Femur (tissue), 1 donor: ENCODE measurements at regions not wholly inside any gene's neighbourhood (a gene's known extent, or its start where the extent isn't known, plus 50 kb on each side); places are given as distances from the start of the nearest gene placed in this dataset.
"Not testable (repeated sequence)": the region's sequence is repeated elsewhere in the genome, so short reads cannot be mapped to it uniquely, and the experiment has no call there.

ENCODE experiments used
- DNase-seq: peaks from one replicate; pipeline ENCODE4 v3.0.0-alpha.2; 2017

DNA sequence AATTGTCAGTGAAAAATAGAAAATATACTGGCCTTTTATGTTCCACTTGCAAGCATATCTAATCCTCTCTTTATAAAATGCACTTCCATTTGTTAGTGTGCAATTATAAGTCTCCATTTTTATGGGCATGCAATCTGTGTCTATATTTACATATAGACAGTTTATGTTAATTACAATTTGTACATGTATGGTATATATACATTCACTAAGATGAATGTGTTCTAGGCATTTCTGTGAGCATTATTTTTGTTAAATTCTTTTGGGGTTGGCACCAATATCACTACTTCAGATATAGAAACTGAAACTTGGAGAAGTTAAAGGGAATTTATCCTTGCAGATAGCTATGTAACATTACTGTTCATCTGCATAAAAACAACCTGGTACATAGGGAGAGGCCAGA, 470.8 kb upstream of the LMO3 start:
- no peak for DNase-seq

DNA sequence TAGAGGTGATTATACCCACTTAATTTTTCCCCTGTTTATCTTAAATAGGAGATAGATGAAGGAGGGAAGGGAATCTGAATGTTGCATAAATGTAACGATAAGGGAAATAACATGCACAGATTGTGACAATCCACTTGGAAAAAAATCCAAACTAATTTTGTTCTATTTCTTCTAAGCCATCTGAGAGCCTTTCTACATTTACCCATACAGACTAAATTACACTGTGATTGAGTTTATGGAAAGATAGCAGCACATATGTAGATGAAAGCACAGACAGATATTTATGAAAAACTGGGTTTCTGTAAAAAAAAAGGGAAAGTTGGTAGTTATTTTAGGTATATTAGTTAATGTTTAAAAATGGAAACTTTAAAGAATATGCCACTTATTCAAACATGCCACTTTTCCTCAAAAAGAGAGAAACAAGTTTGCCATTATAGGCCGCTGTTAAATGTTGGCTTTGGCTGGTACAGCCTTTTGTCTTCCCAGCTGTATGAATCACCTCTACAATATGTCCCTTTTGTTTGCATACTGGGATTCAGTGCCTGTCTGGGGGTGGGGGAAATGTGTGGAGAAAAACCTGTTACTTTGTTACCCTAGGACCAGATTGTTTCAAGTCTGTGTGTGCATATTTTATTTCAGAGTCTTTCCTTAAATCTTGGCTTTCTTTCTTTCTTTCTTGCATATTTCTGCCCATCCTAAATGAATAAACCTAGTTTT, 470.2 kb upstream of the LMO3 start:
- no peak for DNase-seq

DNA sequence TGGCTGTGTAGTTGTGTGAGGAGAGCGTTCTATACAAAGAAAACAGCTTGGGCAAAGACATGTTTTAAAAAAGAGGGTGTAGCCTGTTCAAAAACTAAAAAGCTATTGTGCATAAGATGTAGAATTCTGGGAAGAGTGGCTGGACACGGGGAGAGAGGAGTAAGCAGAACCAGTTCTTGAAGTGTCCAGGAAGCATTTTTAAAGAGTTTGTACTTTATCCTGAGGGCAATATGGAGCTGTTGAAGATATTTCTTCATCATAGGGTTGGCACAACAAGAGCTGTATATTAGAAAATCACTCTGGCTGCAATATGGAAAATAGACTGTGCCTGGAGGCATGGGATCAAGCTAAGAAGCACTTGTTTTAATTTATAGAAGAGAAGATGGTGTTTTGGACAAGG, 458.9 kb upstream of the LMO3 start:
- DNase-seq = no peak

DNA sequence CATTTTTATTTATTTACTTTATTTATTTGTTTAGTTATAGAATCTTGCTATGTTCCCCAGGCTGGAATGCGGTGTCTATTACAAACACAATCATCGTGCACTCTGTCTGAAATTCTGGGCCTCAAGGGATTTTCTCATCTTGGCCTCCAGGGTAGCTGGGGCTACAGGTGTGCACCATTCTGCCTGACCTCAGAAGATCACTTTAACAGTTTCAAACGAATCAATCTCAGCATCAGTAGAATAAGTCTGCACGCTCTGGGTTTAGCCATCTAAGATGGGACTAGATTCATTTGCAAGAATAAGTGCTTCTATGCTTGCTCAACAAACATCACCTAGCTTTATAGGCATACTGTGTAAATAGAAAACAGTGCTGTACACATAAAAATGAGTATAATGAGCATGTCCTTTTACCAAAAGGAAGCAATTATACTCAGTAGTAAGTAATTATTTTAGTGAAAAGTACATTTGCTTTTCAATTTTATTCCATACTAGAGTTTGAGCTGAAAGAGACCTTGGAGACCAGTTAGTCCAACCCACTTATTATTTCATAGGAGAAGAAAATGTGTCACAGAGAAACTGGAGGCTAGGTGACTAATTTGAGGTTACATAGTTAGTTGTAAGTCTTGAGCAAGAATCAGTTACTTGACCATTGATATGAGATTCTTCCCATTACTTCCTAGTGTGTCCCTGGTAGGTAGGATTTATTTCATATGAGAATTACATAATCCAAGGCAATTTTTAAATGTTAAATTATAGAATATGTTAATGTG, 456.5 kb upstream of the LMO3 start:
- no peak for DNase-seq

DNA sequence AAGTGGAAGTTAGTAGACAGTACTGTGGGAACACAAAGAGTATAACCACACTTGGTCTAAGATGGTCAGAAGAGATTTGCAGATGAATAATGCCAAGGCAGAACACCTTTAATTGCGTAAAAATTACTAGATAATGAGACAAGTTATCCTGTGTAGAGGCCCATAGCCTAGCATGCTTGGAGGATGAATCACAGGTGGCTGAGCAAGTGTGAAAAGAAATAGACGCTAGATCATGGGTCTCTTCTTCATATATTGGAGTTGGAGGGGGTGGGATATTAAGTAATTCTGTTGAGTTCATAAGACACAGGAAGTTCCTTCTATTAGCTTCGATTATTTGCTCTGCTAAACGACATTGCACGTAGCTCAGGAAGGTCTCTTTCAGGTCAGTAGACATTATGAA, 454.3 kb upstream of the LMO3 start:
- DNase-seq = no peak

DNA sequence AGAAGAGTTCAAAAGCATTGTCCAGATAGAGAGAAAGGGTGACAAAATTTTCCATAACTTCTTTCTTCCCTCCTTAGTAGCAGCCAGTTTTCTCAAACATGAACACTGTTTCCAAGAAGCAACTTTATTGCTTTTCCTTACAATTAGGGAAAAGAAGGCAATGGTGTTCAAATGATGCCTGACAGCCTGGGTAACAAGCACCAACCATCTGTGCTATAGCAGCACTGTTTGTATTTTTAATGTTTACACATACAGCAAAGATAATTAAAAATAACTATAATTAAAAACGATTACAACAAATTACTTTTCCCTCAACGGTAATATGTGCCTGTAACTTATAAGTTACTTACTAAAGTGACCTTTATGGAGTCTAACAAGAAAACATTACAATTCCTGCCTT, 450.6 kb upstream of the LMO3 start:
- no peak for DNase-seq

DNA sequence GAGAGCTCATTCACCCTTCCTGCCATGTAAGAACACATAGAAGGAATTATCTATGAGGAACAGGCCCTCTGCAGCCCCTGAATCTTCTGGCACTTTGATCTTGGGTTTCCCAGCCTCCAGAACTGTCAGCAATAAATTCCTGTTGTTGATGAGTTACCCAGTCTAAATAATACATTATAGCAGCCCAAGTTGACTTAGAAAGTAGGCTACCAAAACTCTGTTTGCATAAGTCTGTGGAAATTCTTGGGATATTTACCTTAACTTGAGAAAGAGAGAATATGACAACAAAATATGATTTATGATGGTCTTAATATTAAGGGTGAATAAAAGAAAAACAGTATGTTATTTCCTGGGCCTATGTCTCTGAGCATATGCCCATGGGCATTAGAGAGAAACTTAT, 433.0 kb upstream of the LMO3 start:
- no peak for DNase-seq

DNA sequence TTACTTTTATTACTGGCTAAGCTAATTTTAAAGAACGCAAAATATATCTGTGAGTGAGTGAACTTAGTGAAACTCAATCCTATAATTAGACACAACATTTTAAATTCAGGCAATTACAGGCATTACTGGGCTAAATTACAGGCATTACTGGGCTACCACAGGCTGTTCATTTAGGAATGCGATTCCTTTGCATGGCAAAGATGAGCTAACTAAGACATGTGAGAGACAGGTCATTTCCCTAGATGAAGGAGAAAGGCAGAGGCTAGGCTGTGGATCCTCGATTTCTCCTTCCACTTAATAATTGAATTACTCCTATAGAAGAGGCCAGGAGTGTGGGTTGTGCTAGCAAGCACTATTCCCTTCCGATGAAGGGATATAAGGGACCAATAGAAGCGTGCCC, 429.4 kb upstream of the LMO3 start:
- DNase-seq = no peak

DNA sequence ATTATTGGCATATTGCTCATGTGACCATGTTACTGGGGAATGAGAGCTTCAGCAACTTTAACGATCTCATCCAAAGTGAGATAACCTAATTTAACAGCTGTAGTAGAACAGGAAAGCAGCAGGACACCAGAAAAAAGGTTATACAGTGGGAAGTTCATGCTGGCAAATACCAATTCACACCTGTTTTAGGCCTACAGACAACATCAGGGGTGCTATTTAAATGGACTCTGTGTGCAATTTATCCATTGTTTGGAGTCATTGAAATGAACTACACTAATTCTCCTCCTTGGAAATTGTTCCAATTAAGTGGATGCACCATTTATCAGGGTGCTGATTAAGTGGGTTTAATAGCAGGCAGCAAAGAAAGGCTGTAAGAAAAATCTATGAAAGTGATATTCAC, 424.4 kb upstream of the LMO3 start:
- DNase-seq = no peak

DNA sequence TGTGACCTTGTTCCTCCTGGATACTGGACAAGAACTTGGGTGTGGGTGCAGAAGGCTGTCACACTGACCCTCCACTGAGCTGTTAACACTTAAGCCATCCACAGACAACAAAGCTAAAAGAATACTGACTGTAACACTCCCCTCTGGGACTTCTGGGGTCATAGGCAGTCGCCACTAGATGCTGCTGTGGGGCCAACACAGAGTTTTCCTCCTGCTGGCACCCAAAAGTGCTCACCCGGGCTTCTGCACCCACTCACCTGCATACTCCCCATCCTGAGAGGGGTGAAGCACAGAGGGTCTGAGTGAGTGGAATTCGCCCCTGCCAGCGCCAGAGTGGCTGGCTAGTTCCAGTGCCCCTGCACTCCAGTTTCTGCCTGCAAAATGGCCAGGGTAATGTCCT, 422.4 kb upstream of the LMO3 start:
- DNase-seq = no peak

DNA sequence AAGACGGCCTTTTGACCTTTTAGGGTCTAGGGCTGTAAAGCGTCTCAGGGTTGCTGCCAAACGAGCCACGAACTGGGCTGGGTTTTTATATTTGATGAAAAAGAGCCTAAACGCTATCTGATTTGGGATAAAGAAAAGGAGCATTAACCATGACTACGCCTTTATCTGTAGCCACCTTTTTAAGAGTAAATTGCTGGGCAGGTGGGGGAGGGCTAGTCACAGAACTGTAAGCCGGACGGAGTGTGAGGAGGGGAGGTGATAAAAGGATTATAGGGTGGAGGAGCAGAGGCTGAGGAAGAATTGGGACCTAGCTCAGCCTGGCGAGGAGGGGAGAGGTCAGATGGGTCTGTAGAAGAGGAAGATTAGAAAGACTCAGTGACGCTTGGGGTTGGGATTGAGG, 419.5 kb upstream of the LMO3 start:
- not testable (repeated sequence) for DNase-seq

DNA sequence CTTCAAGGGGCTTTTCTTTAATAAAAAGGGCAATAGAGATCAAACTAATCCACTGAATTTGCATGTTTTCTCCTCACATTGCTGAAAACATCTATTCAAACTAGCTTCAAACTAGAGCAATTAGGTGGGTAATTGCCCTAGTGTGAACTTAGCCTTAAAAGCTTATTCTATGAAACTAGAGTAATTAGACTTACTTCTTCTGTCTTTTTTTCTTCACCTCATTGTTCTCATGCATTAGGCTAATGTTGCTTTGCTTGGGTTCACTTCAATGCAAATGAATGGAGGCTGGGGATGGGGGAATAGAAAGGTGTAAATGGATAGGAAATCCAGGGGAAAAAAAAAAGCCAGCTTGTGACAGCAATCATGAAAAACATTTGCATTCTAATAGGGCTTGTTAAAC, 414.8 kb upstream of the LMO3 start:
- DNase-seq = no peak

DNA sequence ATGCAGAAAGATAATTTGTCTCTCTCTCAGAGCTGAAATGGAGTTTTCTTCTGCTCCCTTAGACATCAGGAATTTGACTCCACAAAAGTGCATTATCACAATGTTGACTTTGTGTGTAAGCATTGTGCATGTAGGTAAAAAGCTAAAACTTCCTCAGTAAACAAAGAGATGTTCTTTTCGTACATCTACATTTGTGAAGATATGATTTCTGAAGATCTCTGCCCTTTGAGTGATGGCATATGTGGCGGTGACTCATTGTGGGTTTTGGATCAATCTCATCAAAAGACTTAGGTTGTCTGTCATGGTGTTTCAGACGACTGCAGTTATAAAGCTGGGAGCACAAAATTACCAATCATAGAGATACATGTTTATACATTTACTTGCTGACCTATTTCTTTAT, 411.4 kb upstream of the LMO3 start:
- no peak for DNase-seq

DNA sequence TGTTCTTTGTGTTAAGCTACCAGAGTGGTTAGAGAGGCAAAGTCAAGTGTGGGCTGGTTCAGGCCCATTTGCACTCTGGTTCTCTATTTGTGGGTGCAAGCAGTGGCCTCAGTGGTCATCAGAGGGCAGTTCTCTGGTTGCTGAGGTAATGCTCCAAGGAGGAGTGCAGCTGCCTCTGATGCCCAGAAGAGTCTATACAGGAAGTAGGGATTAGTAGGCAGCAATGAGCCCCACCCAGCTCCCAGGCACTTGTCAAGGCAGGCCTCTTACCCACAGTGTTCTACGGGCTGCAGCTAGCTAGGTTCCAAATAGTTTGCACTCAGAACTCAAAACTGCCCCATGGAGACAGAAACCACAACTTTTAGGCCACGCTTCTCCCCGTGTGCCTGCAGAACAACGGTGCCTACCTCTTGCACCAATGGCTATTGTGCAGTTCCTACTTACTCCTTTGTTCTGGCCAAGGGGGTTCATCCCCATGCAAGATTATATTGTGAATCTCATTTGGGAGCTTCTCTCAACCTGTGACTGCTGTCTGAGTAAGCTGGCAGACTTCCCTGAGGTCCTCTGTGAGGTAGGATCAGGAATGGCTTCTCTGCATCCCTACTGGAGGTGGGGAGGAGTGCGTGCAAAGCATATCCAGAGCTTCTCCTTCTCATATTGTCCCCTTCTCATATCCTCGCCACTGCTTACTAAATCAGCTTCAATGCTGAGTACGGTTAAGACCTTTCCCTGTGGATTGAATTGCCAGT, 410.3 kb upstream of the LMO3 start:
- no peak for DNase-seq

DNA sequence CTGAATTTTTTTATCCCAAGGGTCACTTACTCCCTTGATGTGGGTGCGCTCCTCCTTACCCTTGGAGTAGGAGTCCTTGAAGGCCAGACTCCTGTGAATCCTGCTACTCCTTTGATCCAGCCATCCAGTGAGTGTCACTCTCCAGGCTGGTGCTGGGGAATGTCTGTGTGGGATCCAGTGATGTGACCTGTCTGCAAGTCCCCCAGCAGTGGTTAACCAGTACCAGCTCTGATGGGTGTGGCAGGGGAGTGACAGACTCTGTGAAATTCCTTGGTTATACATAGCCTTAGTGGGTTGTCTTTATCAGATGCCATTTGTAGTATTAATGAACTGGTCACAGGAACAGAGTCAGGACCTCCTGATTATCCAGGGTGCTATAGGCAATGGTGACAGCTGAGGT, 409.5 kb upstream of the LMO3 start:
- DNase-seq = no peak

DNA sequence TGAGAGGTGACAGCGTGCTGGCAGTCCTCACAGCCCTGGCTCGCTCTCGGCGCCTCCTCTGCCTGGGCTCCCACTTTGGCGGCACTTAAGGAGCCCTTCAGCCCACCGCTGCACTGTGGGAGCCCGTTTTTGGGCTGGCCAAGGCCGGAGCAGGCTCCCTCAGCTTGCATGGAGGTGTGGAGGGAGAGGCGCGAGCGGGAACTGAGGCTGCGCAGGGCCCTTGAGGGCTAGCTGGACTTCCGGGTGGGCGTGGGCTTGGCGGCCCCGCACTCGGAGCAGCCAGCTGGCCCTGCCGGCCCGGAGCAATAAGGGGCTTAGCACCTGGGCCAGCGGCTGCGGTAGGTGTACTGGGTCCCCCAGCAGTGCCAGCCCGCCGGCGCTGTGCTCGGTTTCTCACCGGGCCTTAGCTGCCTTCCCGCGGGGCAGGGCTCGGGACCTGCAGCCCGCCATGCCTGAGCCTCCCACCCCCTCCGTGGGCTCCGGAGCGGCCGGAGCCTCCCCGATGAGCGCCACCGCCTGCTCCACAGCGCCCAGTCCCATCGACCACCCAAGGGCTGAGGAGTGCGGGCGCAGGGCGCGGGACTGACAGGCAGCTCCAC, 401.6 kb upstream of the LMO3 start:
- not testable (repeated sequence) for DNase-seq

DNA sequence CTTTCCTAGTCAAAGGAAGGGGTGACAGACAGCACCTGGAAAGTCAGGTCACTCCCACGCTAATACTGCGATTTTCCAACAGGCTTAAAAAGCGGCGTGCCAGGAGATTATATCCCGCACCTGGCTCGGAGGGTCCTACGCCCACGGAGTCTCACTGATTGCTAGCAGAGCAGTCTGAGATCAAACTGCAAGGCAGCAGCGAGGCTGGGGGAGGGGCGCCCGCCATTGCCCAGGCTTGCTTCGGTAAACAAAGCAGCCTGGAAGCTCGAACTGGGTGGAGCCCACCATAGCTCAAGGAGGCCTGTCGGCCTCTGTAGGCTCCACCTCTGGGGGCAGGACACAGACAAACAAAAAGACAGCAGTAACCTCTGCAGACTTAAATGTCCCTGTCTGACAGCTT, 392.6 kb upstream of the LMO3 start:
- not testable (repeated sequence) for DNase-seq

DNA sequence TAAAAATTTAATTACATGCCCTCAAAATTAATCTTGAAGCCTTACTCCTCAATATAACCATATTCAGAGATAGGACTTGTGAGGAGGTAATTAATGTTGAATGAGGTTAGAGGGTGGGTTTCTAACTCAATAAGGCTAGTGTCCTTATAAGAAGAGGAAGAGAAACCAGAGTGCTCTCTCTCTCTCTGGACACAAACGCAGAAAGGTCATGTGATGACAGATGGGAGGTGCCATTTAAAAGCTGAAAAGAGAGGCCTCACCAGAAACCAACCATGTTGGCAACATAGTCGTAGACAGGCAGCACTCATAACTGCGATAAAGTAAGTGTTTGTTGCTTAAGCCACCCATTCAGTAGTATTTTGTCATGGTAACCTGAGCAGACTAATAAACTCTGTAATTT, 378.5 kb upstream of the LMO3 start:
- no peak for DNase-seq

DNA sequence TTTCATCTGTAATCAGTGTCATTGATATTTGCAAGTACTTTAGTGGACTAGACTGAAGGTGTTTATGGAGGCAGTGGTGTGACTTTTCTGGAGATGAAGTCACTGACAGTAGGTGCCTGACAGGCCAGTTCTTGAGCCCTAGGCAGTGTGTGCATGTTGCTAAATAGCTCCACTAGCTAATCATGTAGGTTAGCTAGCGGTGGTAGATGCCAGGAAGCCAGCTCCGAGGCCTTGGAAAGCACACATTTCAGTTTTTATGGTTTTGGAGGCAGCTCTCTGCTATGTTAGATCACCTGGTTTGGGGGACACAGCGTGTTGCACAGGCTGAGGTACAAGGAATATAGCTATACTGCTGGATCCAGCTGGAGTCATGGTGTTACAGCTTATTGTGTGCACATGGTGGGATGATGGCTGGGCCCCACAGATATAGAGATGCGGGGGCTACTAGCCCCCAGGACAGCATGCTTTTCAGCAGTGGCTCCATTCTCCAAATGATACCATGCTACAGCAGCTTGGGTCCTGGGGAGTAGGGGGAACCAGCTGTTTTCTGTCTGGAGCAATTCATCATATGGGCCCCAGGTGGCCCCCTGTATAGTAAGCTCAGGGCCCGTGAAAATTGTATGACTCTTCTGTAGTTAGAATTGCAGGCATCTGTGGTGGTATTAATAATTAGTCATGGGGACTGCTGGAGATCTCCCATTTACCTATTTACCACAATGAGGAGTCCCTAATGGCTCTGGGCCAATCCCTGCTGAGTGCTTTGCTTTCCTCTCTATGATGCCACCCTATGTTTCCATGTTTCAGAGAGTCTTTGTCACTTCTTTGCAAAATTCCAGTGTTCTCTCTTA, 367.2 kb upstream of the LMO3 start:
- DNase-seq = no peak

DNA sequence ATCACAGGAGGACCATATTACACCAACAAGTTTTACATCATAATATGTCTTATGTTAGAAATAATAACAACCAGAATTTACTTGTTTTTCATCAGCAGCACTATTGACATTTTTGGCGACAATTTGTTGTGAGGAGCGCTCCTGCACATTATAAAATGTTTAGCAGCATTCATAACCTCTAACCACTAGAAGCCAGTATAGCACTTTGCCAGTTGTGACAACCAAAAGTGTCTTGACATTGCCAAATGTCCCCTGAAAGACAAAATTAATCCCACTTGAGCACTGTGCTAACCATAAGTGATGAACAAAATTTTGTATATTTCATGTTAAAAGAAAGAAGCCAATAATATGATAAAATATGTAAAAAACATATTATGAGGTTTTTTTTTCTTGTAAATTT, 356.9 kb upstream of the LMO3 start:
- no peak for DNase-seq

DNA sequence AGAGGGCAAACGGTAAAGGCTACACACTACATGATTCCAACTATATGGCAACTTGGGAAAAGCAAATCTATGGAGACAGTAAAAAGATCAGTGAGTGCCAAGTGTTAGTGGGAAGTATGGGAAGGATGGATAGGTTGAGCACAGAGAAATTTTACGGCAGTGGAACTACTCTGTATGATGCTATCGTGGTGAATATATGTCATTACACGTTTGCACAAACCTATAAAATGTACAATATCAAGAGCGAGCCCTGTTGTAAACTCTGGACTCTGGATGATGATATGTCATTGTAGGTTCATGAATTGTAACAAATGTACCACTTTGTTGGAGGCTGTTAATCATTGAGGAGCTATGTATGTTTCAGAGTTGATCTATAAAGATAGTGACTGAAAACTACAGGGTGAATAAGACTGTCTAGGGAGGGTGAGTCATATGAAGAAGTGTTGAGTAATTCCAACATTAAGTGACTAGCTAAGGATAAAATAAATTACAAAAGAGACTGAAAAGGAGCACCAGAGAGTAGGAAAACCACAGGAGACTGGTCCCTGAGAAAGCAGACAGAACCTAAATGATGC, 349.2 kb upstream of the LMO3 start:
- DNase-seq = no peak
